DND-41 (cell line): ENCODE measurements at regions not wholly inside any gene's neighbourhood (a gene's known extent, or its start where the extent isn't known, plus 50 kb on each side); places are given as distances from the start of the nearest gene placed in this dataset.

ENCODE experiments used
- ATAC-seq: fragments of 200-7000 bp; cut with Tn5 transposase; 3 replicates; pipeline ENCODE4 v1.9.1; 2021; ENCODE audit warnings: low read depth; ENCODE audit not compliant: insufficient read depth
- DNase-seq: peaks from one replicate; pipeline ENCODE4 v3.0.0-alpha.2; 2020
- H2AFZ ChIP-seq: 2 replicates; pipeline ENCODE4 v1.6.0; 2012; ENCODE audit warnings: low read depth, low read length
- H3K27ac ChIP-seq: 2 replicates; pipeline ENCODE4 v1.5.1; 2012; ENCODE audit warnings: low read length, inconsistent platforms
- H3K27me3 ChIP-seq: fragments of 200-600 bp; sonication (generic); 2 replicates; pipeline ENCODE4 v1.6.0; 2012; ENCODE audit warnings: low read length, mild to moderate bottlenecking, inconsistent platforms; ENCODE audit not compliant: insufficient read depth, poor library complexity
- H3K36me3 ChIP-seq: 2 replicates; pipeline ENCODE4 v1.5.1; 2012; ENCODE audit warnings: low read length, inconsistent platforms; ENCODE audit not compliant: insufficient read depth
- H3K4me1 ChIP-seq: 2 replicates; pipeline ENCODE4 v1.5.1; 2012; ENCODE audit warnings: mild to moderate bottlenecking, low read length; ENCODE audit not compliant: insufficient read depth
- H3K4me2 ChIP-seq: 2 replicates; pipeline ENCODE4 v1.6.0; 2012; ENCODE audit warnings: mild to moderate bottlenecking, moderate library complexity, low read length, inconsistent platforms; ENCODE audit not compliant: insufficient read depth
- H3K4me3 ChIP-seq, 2 experiments: fragments of 200-600 bp in 1 of 2; shearing (Covaris generic) in 1 of 2; 2 replicates each; pipeline ENCODE4 v1.5.1; 2012 to 2016; ENCODE audit warnings: inconsistent platforms in 2 of 2, low read length in 2 of 2, mild to moderate bottlenecking in 2 of 2, low read depth in 1 of 2, moderate library complexity in 1 of 2
- H3K79me2 ChIP-seq: 2 replicates; pipeline ENCODE4 v1.6.0; 2012; ENCODE audit warnings: low read length, inconsistent platforms; ENCODE audit not compliant: insufficient read depth
- H3K9ac ChIP-seq: 2 replicates; pipeline ENCODE4 v1.6.0; 2012; ENCODE audit warnings: low read depth, mild to moderate bottlenecking, inconsistent platforms, low read length, moderate library complexity
- H3K9me3 ChIP-seq: 2 replicates; pipeline ENCODE4 v1.5.1; 2012; ENCODE audit warnings: low read length, moderate library complexity, mild to moderate bottlenecking, inconsistent platforms; ENCODE audit not compliant: insufficient read depth, severe bottlenecking
- H4K20me1 ChIP-seq: 2 replicates; pipeline ENCODE4 v1.6.0; 2012; ENCODE audit warnings: low read length; ENCODE audit not compliant: insufficient read depth
- EZH2 ChIP-seq: IDR thresholded peaks from 3 replicates; pipeline ENCODE4 v1.6.1; 2012; ENCODE audit warnings: borderline replicate concordance, low read depth, mild to moderate bottlenecking, moderate library complexity, low read length, inconsistent platforms; ENCODE audit not compliant: severe bottlenecking
- TF ChIP-seq, protein P1 (sequence below): IDR thresholded peaks from 2 replicates; pipeline ENCODE4 v1.5.1; 2012; ENCODE audit warnings: borderline replicate concordance, low read length, moderate library complexity, mild to moderate bottlenecking; ENCODE audit not compliant: poor library complexity, severe bottlenecking; ENCODE audit errors: extremely low read depth

DNA sequence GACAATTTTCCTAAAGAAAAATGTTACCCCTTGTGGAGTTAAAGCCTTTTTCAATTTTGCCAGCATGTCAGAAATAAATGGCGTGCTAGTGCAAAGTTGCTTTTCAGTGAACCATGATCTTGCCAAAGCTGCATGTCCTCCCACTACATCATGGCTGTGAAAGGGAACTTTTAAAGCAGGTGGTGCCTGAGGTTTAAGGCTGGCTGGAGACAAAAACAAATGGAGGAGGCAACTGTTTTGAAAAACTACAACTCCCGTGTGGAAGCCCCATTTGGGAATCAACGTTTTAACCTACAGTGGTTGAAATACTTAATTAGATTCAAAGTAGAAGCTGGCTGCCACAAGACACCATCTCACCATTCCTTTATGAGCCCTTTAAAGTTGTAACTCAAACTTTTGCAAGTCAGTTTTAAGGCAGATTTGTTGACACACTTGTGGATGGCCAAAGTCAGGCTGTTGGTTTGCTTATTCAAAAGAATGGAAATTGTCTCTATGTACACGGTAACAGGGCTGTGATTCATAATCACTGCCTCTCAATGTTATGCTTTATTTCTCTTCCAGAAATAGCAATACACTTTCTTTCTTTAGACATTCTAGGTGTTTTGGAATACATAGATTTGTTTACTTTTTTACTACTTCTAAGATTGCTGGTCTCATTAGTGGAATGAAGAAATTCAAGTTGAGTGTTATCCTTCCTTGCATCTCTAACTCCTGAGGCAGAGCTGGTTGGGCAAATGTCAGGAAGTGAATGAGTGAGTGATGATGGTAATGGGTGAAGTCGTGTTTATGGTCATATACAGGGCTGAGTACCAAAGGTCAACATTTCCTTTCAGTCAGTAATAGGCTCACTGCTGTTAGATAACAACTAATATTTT lies 196.4 kb upstream of the GMDS start:
- H3K9me3 ChIP-seq = no peaks in the 10 kb centered on the region
- ATAC-seq (no peak), DNase-seq (no peak)
- H3K36me3 ChIP-seq = no peaks in the 10 kb centered on the region
- no peaks in the 10 kb centered on the region for H3K27me3 ChIP-seq
- H3K4me2 ChIP-seq = no peak overlapping the region
- H2AFZ ChIP-seq = no peak overlapping the region
- H4K20me1 ChIP-seq = no peaks in the 10 kb centered on the region
- no peak overlapping the region for H3K4me3 ChIP-seq
- H3K9ac ChIP-seq = no peak overlapping the region
- no peak overlapping the region for H3K27ac ChIP-seq
- no peak for TF ChIP-seq EZH2
- TF ChIP-seq, protein P1, sequence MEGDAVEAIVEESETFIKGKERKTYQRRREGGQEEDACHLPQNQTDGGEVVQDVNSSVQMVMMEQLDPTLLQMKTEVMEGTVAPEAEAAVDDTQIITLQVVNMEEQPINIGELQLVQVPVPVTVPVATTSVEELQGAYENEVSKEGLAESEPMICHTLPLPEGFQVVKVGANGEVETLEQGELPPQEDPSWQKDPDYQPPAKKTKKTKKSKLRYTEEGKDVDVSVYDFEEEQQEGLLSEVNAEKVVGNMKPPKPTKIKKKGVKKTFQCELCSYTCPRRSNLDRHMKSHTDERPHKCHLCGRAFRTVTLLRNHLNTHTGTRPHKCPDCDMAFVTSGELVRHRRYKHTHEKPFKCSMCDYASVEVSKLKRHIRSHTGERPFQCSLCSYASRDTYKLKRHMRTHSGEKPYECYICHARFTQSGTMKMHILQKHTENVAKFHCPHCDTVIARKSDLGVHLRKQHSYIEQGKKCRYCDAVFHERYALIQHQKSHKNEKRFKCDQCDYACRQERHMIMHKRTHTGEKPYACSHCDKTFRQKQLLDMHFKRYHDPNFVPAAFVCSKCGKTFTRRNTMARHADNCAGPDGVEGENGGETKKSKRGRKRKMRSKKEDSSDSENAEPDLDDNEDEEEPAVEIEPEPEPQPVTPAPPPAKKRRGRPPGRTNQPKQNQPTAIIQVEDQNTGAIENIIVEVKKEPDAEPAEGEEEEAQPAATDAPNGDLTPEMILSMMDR = no peak
- no peaks in the 10 kb centered on the region for H3K79me2 ChIP-seq
- H3K4me1 ChIP-seq = no peaks in the 10 kb centered on the region

- Histone ChIP-seq H3K36me3 (no peaks in the 10 kb centered on the region), H3K4me3 (no peak overlapping the region), H3K9ac (no peak overlapping the region), H3K4me1 (no peaks in the 10 kb centered on the region), H3K9me3 (no peaks in the 10 kb centered on the region), H4K20me1 (no peaks in the 10 kb centered on the region), H3K27ac (no peak overlapping the region), H3K79me2 (no peaks in the 10 kb centered on the region), H2AFZ (no peak overlapping the region), H3K4me2 (no peak overlapping the region), H3K27me3 (no peaks in the 10 kb centered on the region)
- TF ChIP-seq, protein P1 = no peak
- no peak for TF ChIP-seq EZH2
- DNase-seq (no peak), ATAC-seq (no peak)
These were observed 195.1 kb upstream of the GMDS start for GRCh38 chr6:2440516-2440915.

- H3K4me2 ChIP-seq = no peak overlapping the region
- H2AFZ ChIP-seq = no peak overlapping the region
- TF ChIP-seq, protein P1 = no peak
- TF ChIP-seq EZH2 = no peak
- no peaks in the 10 kb centered on the region for H3K27me3 ChIP-seq
- H3K27ac ChIP-seq = no peak overlapping the region
- no peaks in the 10 kb centered on the region for H3K4me1 ChIP-seq
- DNase-seq = no peak
- ATAC-seq = peak; percentile 27; the same call in 1 of the 3 replicates
- no peak overlapping the region for H3K9ac ChIP-seq
- H3K79me2 ChIP-seq = no peaks in the 10 kb centered on the region
- H4K20me1 ChIP-seq = no peaks in the 10 kb centered on the region
- no peak overlapping the region for H3K4me3 ChIP-seq
- H3K9me3 ChIP-seq = no peaks in the 10 kb centered on the region
- H3K36me3 ChIP-seq = no peaks in the 10 kb centered on the region
These were observed 194.2 kb upstream of the GMDS start for GRCh38 chr6:2439632-2440031.
